Endothelial cell of umbilical vein (primary cell): ENCODE measurements at regions not wholly inside any gene's neighbourhood (a gene's known extent, or its start where the extent isn't known, plus 50 kb on each side); places are given as distances from the start of the nearest gene placed in this dataset.

Source experiments
- EZH2 ChIP-seq: IDR thresholded peaks from 2 replicates; pipeline ENCODE4 v1.6.1; 2012; ENCODE audit warnings: borderline replicate concordance, low read depth, mild to moderate bottlenecking, moderate library complexity, low read length, inconsistent platforms; ENCODE audit not compliant: severe bottlenecking
- MYC ChIP-seq: IDR thresholded peaks from one replicate; pipeline ENCODE4 v1.6.1; 2011; ENCODE audit warnings: mild to moderate bottlenecking, low read depth, low read length
- POLR2A ChIP-seq: IDR thresholded peaks from 2 replicates; pipeline ENCODE4 v1.6.1; 2012; ENCODE audit warnings: low read depth, mild to moderate bottlenecking, control low read depth, low read length
- TF ChIP-seq, protein P1 (sequence below), 2 donors: IDR thresholded peaks; 1 replicate in 1 of 2; 2 replicates in 1 of 2; pipeline ENCODE4 v1.5.1; 2011; ENCODE audit warnings: low read length in 2 of 2, mild to moderate bottlenecking in 2 of 2, moderate library complexity in 2 of 2, control low read depth in 1 of 2, inconsistent platforms in 1 of 2, low read depth in 1 of 2; ENCODE audit not compliant: insufficient read depth in 1 of 2; ENCODE audit errors: extremely low read depth in 1 of 2
- TF ChIP-seq, protein P2 (sequence below): IDR thresholded peaks from 2 replicates; pipeline ENCODE4 v1.6.1; 2011; ENCODE audit not compliant: insufficient read depth, insufficient read length

DNA sequence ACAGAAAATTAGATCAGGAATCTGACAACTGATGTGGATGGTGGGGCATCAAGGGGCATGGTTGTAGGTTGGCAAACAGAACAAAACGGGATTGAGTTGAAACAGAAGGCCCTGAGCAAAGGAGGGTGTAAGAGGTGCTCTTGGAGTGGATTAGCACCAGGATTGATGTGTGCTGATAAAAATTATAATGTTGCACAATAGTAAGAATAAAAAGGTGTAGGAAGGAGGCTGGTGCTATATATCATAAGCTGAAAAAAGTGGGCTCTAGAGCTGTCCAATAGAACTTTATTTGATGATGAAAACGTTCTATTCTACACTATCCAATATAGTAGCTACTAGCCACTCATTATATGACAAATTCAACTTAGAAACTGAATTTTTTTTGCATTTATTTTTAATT lies 263.1 kb upstream of the GYPC start:
- no peak for TF ChIP-seq POLR2A
- TF ChIP-seq, protein P1, sequence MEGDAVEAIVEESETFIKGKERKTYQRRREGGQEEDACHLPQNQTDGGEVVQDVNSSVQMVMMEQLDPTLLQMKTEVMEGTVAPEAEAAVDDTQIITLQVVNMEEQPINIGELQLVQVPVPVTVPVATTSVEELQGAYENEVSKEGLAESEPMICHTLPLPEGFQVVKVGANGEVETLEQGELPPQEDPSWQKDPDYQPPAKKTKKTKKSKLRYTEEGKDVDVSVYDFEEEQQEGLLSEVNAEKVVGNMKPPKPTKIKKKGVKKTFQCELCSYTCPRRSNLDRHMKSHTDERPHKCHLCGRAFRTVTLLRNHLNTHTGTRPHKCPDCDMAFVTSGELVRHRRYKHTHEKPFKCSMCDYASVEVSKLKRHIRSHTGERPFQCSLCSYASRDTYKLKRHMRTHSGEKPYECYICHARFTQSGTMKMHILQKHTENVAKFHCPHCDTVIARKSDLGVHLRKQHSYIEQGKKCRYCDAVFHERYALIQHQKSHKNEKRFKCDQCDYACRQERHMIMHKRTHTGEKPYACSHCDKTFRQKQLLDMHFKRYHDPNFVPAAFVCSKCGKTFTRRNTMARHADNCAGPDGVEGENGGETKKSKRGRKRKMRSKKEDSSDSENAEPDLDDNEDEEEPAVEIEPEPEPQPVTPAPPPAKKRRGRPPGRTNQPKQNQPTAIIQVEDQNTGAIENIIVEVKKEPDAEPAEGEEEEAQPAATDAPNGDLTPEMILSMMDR (IDR thresholded peaks at IDR 0.05; ENCODE audit: extremely low read depth in 1 of 2, insufficient read depth in 1 of 2, low read depth in 1 of 2, low read length in 2 of 2), result no peak
- no peak for TF ChIP-seq EZH2
- no peak for TF ChIP-seq MYC
- TF ChIP-seq, protein P2, sequence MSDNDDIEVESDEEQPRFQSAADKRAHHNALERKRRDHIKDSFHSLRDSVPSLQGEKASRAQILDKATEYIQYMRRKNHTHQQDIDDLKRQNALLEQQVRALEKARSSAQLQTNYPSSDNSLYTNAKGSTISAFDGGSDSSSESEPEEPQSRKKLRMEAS, result no peak
